Cardiac fibroblast (primary cell): ENCODE measurements at regions not wholly inside any gene's neighbourhood (a gene's known extent, or its start where the extent isn't known, plus 50 kb on each side); places are given as distances from the start of the nearest gene placed in this dataset.

Source experiments
- DNase-seq, 2 donors: peaks; one replicate each; pipeline versions ENCODE4 v3.0.0 to v3.0.0-alpha.2; 2010; ENCODE audit warnings: low read depth in 2 of 2
- H3K4me3 ChIP-seq, 2 donors: replicated peaks in 1 of 2; 1 replicate in 1 of 2; 2 replicates in 1 of 2; pipeline ENCODE4 v1.5.1; 2011; ENCODE audit warnings: low read depth in 2 of 2, low read length in 2 of 2, mild to moderate bottlenecking in 2 of 2, moderate library complexity in 1 of 2
- TF ChIP-seq, protein P1 (sequence below): IDR thresholded peaks from one replicate; pipeline ENCODE4 v1.5.1; 2011; ENCODE audit warnings: low read depth, mild to moderate bottlenecking, low read length, inconsistent platforms

DNA sequence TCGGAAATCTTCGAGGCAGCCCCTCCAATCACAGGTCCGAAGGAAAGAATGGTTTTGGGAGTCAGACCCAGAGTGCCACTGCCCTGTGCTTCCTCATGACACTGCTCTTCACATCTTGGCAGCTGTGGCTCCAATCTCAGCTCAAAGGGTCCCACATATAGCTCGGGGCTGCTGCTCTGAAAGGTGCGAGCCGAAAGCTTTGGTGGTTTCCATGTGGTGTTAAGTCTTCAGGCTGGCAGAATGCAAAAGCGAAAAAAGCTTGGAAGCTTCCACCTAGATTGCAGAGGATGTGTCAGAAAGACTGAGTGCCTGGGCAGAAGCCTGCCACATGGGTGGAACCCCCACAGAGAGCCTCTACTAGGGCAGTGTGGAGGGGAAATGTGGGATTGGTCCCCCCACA is 314.3 kb upstream of the CHD6 start:
- TF ChIP-seq, protein P1, sequence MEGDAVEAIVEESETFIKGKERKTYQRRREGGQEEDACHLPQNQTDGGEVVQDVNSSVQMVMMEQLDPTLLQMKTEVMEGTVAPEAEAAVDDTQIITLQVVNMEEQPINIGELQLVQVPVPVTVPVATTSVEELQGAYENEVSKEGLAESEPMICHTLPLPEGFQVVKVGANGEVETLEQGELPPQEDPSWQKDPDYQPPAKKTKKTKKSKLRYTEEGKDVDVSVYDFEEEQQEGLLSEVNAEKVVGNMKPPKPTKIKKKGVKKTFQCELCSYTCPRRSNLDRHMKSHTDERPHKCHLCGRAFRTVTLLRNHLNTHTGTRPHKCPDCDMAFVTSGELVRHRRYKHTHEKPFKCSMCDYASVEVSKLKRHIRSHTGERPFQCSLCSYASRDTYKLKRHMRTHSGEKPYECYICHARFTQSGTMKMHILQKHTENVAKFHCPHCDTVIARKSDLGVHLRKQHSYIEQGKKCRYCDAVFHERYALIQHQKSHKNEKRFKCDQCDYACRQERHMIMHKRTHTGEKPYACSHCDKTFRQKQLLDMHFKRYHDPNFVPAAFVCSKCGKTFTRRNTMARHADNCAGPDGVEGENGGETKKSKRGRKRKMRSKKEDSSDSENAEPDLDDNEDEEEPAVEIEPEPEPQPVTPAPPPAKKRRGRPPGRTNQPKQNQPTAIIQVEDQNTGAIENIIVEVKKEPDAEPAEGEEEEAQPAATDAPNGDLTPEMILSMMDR: no peak
- H3K4me3 ChIP-seq: no peak overlapping the region
- DNase-seq: no peak

DNA sequence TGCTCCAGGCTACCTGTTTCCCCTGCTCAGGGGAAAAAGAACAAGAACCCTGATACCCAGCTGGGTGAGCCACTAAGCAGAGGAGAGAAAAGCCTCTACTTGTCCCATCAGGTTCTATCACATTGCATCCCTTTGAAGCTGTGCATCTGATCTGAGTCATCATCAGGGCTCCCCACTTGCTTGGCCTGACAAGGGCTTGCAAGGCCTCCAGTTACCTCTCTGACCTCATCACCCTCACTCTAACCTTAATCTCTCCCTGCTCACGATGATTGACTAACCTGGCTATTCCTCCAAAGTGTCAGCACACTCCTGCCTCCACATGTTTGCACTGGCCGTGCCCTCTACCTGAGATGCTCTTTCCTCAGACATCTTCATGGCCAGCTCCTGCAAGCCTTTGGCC is 309.5 kb upstream of the CHD6 start:
- TF ChIP-seq, protein P1: no peak
- no peak for DNase-seq
- H3K4me3 ChIP-seq: no peak overlapping the region

DNA sequence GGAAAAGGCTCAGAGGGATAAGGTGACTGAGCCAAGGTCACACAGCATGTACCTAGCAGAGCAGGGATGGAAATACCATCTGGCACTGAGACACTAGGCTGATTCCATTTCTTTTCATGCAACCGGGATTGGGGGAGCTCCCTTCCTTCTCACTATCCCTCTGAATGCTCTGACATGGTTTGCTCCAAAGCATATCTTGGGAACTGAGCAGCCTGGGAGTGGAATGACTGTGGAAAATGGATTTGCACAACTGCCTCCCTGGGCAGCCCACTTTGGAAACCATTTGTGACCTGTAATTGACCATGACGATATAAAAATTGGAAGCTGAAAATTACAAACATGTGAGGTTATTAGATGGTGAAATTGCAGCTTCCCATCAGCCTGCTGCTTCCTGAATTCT is 309.0 kb upstream of the CHD6 start:
- no peak for DNase-seq
- TF ChIP-seq, protein P1: no peak
- no peak overlapping the region for H3K4me3 ChIP-seq

DNA sequence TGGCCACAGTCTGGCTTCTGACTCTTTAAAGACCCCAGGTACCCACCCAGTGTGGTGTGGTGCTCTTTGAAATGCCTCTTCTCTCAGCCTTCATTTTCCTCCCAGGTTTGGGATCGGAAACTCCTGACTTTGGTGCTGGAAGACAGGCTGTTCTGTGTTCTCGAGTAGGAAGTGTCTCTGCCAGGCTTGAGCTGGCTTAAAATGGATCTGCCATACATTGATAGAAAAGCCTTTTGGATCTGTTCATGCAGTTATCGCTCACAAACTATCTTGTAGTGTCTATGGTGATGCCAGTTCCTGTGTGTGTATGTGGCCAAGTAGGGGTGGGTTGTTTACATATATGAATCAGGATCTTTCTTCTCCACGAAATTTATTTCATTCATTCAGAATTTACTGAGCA is 307.3 kb upstream of the CHD6 start:
- DNase-seq: no peak
- no peak overlapping the region for H3K4me3 ChIP-seq
- TF ChIP-seq, protein P1: no peak

DNA sequence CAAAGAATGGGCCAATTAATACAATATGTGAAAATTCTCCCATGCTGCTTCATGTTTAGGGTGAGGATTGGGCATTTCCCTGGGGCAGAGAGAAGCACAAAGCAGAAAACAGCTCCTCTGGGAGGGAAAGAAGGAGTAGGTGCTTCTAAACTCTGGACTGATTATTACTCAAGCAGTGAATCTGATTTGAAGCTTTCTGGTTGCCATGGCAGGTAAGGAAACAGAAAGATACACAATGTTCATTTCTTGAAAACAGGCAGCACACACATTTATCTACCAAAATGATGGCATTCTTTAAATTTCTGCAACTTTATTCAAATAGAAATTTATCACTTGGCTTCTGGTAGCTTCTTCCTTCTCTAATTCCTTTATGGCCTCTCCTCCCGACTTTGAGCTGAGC is 305.4 kb upstream of the CHD6 start:
- TF ChIP-seq, protein P1: no peak
- no peak for DNase-seq
- no peak overlapping the region for H3K4me3 ChIP-seq

DNA sequence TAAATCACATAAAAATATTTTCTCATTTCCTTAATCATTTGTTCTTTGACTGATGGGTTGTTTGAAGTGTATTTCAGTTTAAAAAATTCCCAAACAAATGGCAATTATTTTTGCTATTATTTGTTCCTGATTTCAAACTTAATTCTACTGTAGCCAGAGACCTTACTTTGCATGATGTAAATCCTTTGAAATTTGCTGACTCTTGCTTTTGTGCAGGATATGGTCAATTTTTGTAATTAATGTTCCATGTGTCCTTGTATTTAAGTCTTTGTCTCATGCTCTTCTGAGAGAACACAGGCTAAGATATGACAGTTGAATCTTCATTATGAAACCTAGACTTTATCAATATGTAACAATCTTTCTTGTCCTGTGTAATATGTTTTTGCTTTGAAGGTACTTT is 295.0 kb upstream of the CHD6 start:
- TF ChIP-seq, protein P1: no peak
- H3K4me3 ChIP-seq: no peak overlapping the region
- no peak for DNase-seq

DNA sequence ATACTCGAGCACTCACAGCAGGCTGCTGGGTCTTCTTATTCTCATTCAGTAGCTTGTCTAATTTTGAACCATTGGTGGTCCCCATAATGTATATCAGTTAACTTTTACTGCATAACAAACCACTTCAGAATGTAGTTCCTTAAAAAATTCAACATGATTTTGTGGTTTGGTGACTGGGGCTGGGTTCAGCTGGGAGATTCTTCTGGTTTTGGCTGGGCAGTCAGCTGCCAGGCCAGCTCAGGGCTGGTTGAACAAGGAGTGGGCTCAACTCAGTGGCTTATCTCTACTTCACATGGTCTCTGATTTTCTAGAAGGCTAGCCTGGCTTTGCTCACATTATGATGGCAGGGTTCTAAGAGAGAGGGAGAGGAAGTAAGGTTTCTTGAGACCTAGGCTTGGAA is 292.4 kb upstream of the CHD6 start:
- no peak overlapping the region for H3K4me3 ChIP-seq
- TF ChIP-seq, protein P1: no peak
- DNase-seq: no peak
